ENCODE measurements at regions not wholly inside any gene's neighbourhood (a gene's known extent, or its start where the extent isn't known, plus 50 kb on each side); places are given as distances from the start of the nearest gene placed in this dataset.

GRCh38 chr2:191476901-191477300, 201.0 kb upstream of the NABP1 start:
- TF ChIP-seq CTCF (IDR thresholded peaks at IDR 0.05) (no peak), POLR2A (IDR thresholded peaks at IDR 0.05) (no peak)
